ENCODE measurements at regions not wholly inside any gene's neighbourhood (a gene's known extent, or its start where the extent isn't known, plus 50 kb on each side); places are given as distances from the start of the nearest gene placed in this dataset.

DNA sequence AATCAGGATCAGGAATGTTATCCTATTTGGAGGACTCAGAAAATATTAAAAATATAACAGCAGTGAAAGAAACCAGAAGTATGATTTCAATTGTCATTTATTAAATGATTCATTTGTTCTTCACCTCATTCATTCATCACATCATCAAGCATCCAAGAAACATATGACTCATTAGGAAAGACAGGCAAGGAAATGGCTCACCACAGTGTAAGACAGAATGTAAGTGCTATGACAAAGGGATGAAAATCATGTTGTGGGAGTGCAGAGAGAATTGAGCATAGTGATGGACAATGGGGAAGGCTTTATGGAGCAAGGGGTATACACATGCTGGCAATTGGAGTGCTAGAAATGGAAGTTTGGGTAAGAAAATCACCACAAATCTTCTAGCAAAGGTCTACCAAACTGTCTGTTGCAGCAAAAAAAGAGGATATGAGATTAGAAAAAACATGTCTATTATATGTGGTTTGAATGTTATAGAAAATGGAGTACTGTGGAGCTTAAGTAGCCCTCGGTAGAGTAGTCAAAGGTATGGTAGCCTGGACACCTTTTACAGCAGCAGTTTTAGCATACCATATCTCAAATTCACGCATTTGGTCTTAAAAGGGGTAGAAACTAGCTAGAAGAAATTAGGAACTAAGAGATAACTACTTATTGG lies 111.1 kb upstream of the GPR149 start:
- no peak for DNase-seq (ENCODE audit: low spot score)
- H3K27ac Mint-ChIP-seq (ENCODE audit: unreplicated experiment) = no peak overlapping the region
- no peaks in the 10 kb centered on the region for H3K4me1 Mint-ChIP-seq (ENCODE audit: low read depth)
- TF ChIP-seq, protein P1, sequence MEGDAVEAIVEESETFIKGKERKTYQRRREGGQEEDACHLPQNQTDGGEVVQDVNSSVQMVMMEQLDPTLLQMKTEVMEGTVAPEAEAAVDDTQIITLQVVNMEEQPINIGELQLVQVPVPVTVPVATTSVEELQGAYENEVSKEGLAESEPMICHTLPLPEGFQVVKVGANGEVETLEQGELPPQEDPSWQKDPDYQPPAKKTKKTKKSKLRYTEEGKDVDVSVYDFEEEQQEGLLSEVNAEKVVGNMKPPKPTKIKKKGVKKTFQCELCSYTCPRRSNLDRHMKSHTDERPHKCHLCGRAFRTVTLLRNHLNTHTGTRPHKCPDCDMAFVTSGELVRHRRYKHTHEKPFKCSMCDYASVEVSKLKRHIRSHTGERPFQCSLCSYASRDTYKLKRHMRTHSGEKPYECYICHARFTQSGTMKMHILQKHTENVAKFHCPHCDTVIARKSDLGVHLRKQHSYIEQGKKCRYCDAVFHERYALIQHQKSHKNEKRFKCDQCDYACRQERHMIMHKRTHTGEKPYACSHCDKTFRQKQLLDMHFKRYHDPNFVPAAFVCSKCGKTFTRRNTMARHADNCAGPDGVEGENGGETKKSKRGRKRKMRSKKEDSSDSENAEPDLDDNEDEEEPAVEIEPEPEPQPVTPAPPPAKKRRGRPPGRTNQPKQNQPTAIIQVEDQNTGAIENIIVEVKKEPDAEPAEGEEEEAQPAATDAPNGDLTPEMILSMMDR (IDR thresholded peaks at IDR 0.05) = no peak
- H3K27me3 Mint-ChIP-seq (ENCODE audit: low read depth) = peaks cover 6% of the 10 kb centered on the region
- H3K36me3 Mint-ChIP-seq (ENCODE audit: low read depth) = no peaks in the 10 kb centered on the region
- H3K4me3 Mint-ChIP-seq (ENCODE audit: unreplicated experiment) = no peak overlapping the region
- H3K9me3 Mint-ChIP-seq (ENCODE audit: low read depth) = no peaks in the 10 kb centered on the region

DNA sequence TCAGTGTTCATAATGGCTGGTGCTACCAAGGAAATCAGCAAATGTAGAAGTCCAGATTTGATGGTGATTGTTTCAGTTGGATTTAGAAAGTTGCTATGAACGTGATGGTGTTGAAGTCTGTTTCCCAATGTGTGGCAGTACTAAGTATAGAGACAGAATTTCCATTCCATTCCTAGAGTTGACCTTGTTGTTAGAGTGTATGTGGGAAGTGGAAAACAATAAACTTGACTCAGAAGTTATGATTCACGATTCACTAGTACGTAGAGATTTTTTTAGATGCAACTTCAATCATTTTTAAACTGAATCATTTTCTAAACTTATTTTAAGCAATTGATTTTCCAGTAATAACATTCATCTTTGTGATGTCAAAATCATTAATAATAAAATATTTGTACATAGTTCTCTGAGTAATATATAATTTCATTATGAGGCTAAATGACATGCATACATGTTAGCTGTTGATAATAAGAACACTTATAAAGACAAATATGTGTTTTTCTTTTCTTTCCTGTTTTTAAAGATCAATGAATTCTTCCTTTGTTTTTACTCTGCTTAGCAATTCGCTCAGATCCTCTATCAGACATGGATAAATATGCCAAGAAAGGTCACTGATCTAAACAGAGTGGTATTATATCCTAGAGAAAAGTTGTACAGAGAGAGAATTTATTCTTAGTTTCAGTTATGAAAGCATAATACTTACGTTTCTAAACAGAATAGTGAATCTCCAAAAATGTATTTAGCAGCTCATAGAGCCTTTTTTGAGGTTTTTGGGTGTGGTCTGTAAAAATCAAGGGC lies 108.8 kb upstream of the GPR149 start:
- Mint-ChIP-seq H3K27me3 (ENCODE audit: low read depth) (peaks cover 8% of the 10 kb centered on the region), H3K27ac (ENCODE audit: unreplicated experiment) (no peak overlapping the region), H3K4me1 (ENCODE audit: low read depth) (no peaks in the 10 kb centered on the region), H3K4me3 (ENCODE audit: unreplicated experiment) (no peak overlapping the region), H3K36me3 (ENCODE audit: low read depth) (no peaks in the 10 kb centered on the region), H3K9me3 (ENCODE audit: low read depth) (no peaks in the 10 kb centered on the region)
- TF ChIP-seq, protein P1 (IDR thresholded peaks at IDR 0.05) = no peak
- DNase-seq (ENCODE audit: low spot score) = no peak

DNA sequence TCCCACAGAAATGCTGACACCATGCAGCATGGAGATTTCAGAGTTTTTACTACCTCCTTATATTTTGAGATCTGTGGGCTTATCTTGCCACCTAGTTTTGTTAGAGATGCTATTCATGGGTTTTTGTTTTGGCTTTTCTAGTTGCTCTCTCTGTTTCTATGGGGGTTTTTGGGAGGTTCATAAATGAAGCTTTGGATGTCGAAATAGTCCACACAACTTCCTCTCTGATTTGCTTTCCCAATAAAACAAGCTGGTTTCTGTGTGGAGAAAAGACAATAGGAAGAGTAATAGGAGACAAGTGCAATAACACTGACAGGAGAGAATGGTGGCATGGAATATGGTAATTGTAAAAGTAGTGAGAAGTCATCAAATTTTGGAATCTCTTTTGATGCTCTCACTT lies 106.8 kb upstream of the GPR149 start:
- Mint-ChIP-seq H3K27me3 (ENCODE audit: low read depth) (peaks cover 8% of the 10 kb centered on the region), H3K4me1 (ENCODE audit: low read depth) (no peaks in the 10 kb centered on the region), H3K9me3 (ENCODE audit: low read depth) (no peaks in the 10 kb centered on the region), H3K36me3 (ENCODE audit: low read depth) (no peaks in the 10 kb centered on the region), H3K27ac (ENCODE audit: unreplicated experiment) (no peak overlapping the region), H3K4me3 (ENCODE audit: unreplicated experiment) (no peak overlapping the region)
- DNase-seq (ENCODE audit: low spot score) = no peak
- TF ChIP-seq, protein P1 (IDR thresholded peaks at IDR 0.05) = no peak

DNA sequence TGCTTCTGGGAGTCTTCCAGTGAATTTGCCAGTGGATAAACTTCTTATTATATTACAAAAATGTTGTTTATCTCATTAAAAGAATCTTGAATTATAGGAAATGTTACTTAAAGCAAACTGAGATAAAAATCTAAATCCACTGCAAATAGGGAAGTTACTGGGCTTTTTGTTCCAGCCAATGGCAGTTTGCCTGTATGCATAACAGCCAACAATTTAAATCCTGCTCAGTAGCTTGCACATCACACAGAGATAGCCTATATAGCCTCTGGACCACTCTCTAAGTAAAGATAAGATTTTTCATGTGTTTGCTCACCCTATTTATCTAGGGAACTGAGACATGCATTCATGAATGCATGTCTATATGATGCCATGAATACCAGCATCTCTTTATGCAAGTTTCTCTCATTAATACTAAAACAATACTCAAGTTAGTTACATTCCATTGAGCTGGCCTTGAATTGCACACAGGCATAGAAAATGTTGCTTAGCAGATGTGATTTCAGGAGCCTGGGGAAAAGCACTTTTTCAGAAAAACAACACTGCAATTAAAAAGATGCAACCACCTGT lies 92.1 kb upstream of the GPR149 start:
- H3K9me3 Mint-ChIP-seq (ENCODE audit: low read depth) = peaks cover 11% of the 10 kb centered on the region
- no peaks in the 10 kb centered on the region for H3K36me3 Mint-ChIP-seq (ENCODE audit: low read depth)
- no peak overlapping the region for H3K4me3 Mint-ChIP-seq (ENCODE audit: unreplicated experiment)
- DNase-seq (ENCODE audit: low spot score) = no peak
- no peak overlapping the region for H3K27ac Mint-ChIP-seq (ENCODE audit: unreplicated experiment)
- peaks cover 13% of the 10 kb centered on the region for H3K27me3 Mint-ChIP-seq (ENCODE audit: low read depth)
- TF ChIP-seq, protein P1 (IDR thresholded peaks at IDR 0.05) = no peak
- no peaks in the 10 kb centered on the region for H3K4me1 Mint-ChIP-seq (ENCODE audit: low read depth)

DNA sequence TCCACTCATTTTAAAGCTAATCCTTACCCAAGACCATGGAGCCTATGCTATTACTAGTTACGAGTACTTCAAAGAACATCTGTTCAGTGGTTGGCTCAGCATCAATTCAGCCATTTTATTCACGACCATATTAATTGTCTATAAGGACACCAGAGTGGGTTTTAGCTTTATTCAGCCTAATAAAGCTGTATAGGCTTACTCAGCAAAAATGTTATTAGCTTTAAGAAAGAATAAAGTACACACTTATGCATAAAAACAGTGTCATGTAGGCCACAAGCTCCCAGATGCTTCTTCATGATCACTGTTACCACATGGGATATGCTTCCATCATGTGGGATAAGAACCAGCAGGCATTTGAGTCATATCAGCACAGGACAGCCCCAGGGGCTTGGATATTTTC lies 87.4 kb upstream of the GPR149 start:
- H3K36me3 Mint-ChIP-seq (ENCODE audit: low read depth) = no peaks in the 10 kb centered on the region
- H3K27ac Mint-ChIP-seq (ENCODE audit: unreplicated experiment) = no peak overlapping the region
- H3K27me3 Mint-ChIP-seq (ENCODE audit: low read depth) = no peaks in the 10 kb centered on the region
- DNase-seq (ENCODE audit: low spot score) = no peak
- H3K4me3 Mint-ChIP-seq (ENCODE audit: unreplicated experiment) = no peak overlapping the region
- no peaks in the 10 kb centered on the region for H3K4me1 Mint-ChIP-seq (ENCODE audit: low read depth)
- TF ChIP-seq, protein P1 (IDR thresholded peaks at IDR 0.05) = no peak
- peaks cover 20% of the 10 kb centered on the region for H3K9me3 Mint-ChIP-seq (ENCODE audit: low read depth)
